ENCODE measurements at regions not wholly inside any gene's neighbourhood (a gene's known extent, or its start where the extent isn't known, plus 50 kb on each side); places are given as distances from the start of the nearest gene placed in this dataset.

GRCh38 chr6:71486461-71486860, 197.8 kb downstream of the OGFRL1 start:
- DNase-seq: no peak

- DNase-seq: no peak
Observed at GRCh38 chr6:71488186-71488585, 199.6 kb downstream of the OGFRL1 start.

GRCh38 chr6:71489736-71490135, 201.1 kb downstream of the OGFRL1 start:
- DNase-seq: no peak

GRCh38 chr6:71490876-71491275, 202.3 kb downstream of the OGFRL1 start:
- DNase-seq: no peak

GRCh38 chr6:71491844-71492243, 203.2 kb downstream of the OGFRL1 start:
- DNase-seq: no peak

GRCh38 chr6:71492668-71493067, 204.1 kb downstream of the OGFRL1 start:
- DNase-seq: no peak

- no peak for DNase-seq
Observed at GRCh38 chr6:71496018-71496721, 207.6 kb downstream of the OGFRL1 start.

- no peak for DNase-seq
Observed at GRCh38 chr6:71496722-71497033, 208.1 kb downstream of the OGFRL1 start.

GRCh38 chr6:71498638-71499037, 210.0 kb downstream of the OGFRL1 start:
- no peak for DNase-seq

GRCh38 chr6:71499667-71500066, 211.1 kb downstream of the OGFRL1 start:
- no peak for DNase-seq

GRCh38 chr6:71502168-71502567, 213.6 kb downstream of the OGFRL1 start:
- no peak for DNase-seq

GRCh38 chr6:71502956-71503355, 214.3 kb downstream of the OGFRL1 start:
- DNase-seq: no peak

GRCh38 chr6:71507183-71507582, 218.6 kb downstream of the OGFRL1 start:
- no peak for DNase-seq

GRCh38 chr6:71509191-71510005, 220.8 kb downstream of the OGFRL1 start:
- DNase-seq: no peak

- peak; percentile 6 for DNase-seq
Observed at GRCh38 chr6:71510057-71510713, 221.6 kb downstream of the OGFRL1 start.

- DNase-seq: no peak
Observed at GRCh38 chr6:71510856-71511255, 222.2 kb downstream of the OGFRL1 start.

- DNase-seq: no peak
Observed at GRCh38 chr6:71512256-71512655, 223.6 kb downstream of the OGFRL1 start.

- no peak for DNase-seq
Observed at GRCh38 chr6:71513036-71513435, 224.4 kb downstream of the OGFRL1 start.

GRCh38 chr6:71523548-71523947, 234.9 kb downstream of the OGFRL1 start:
- no peak for DNase-seq

- DNase-seq: no peak
Observed at GRCh38 chr6:71524201-71524600, 235.6 kb downstream of the OGFRL1 start.

GRCh38 chr6:71527886-71528285, 239.3 kb downstream of the OGFRL1 start:
- DNase-seq: no peak

GRCh38 chr6:71529026-71529425, 240.4 kb downstream of the OGFRL1 start:
- DNase-seq: no peak

- DNase-seq: no peak
Observed at GRCh38 chr6:71529769-71530168, 241.2 kb downstream of the OGFRL1 start.

- no peak for DNase-seq
Observed at GRCh38 chr6:71531006-71531405, 242.4 kb downstream of the OGFRL1 start.

All from retina (tissue), 1 donor.